Fibroblast of pulmonary artery (primary cell): ENCODE measurements at regions not wholly inside any gene's neighbourhood (a gene's known extent, or its start where the extent isn't known, plus 50 kb on each side); places are given as distances from the start of the nearest gene placed in this dataset.
"Not testable (repeated sequence)": the region's sequence is repeated elsewhere in the genome, so short reads cannot be mapped to it uniquely, and the experiment has no call there.

Source experiments
- DNase-seq: peaks from one replicate; pipeline ENCODE4 v3.0.0-alpha.2; 2010; ENCODE audit warnings: low read depth
- H3K4me3 ChIP-seq: replicated peaks from 2 replicates; pipeline ENCODE4 v1.5.1; 2011; ENCODE audit warnings: low read depth, mild to moderate bottlenecking, control low read depth, low read length, moderate library complexity

DNA sequence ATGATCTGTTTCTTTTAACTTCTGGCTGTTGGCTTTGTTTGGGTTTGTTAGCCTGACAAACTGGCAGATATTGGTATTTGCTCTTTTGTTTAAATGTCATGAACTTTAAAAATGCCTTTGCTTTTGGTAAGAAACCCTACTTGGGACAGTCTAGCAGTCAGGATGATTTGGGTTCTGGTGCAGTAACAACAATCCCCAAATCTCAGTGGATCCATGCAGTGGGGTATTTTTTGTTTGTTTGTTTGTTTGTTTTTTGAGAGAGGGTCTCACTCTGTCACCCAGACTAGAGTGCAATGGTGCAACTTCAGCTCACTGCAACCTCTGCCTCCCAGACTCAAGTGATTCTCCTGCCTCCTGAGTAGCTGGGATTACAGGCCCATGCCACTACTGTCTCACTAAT is 120.9 kb downstream of the ART5 start:
- not testable (repeated sequence) for H3K4me3 ChIP-seq, DNase-seq

DNA sequence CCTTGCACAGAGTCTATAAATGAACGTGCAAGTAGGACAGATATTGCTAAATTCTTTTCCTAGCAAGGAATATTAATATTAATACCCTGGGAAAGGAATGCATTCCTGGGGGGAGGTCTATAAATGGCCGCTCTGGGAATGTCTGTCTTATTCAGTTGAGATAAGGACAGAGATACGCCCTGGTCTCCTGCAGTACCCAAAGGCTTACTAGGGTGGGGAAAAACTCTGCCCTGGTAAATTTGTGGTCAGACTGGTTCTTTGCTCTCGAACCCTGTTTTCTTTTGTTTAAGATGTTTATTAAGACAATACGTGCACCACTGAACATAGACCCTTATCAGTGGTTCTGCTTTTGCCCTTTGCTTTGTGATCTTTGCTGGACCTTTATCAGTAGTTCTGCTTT is 122.0 kb downstream of the ART5 start:
- not testable (repeated sequence) for DNase-seq, H3K4me3 ChIP-seq

DNA sequence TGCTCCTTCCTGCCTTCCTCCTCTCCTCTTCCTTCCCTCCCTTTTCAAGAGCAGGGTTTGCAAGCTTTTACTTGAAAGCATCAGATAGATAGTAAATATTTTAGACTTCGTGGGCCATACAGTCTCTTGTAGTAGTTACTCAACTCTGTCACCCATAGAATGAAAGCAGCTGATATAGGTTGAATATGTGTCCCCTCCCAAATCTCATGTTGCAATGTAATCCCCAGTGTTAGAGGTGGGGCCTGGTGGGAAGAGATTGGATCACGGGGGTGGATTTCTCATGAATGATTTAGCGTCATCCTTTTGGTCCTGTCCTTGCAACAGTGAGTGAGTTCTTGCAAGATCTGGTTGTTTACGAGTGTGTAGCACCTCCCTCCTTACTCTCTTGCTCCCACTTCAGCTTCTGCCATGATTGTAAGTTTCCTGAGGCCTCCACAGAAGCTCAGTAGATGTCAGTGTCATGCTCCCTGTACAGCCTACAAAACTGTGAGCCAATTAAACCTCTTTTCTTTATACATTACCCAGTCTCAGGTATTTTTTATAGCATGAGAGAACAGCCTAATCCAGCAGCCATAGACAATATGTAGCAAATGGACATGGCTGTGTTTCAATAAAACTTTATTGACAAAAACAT is 124.7 kb downstream of the ART5 start:
- DNase-seq, H3K4me3 ChIP-seq: not testable (repeated sequence)

DNA sequence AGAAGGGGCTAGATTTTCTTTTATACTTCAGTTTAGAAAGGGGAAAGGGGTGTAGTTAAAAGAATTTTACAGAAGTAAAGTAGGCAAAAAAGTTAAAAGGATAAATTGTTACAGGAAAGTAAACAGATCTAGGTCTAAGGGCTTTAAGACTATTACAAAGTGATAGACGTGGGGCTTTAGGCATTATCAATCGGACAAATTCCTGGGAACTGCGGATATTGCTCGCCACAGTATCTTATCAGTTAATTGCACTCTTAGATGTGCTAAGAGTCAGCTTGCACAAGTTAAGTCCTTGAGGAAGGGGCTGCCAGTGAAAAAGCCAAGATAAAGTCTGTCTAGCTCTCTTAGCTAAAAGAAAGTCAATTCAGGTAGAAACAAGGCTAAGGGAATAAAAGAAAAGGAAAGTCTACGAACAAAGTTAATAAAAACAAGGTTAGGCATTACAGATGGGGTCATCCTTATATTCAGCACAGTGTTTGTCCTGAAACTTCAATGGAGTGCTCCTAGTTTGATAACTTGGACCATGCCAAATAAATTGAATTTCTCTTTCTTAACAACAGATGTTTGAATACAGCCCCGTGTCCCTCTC is 125.4 kb downstream of the ART5 start:
- DNase-seq, H3K4me3 ChIP-seq: not testable (repeated sequence)

DNA sequence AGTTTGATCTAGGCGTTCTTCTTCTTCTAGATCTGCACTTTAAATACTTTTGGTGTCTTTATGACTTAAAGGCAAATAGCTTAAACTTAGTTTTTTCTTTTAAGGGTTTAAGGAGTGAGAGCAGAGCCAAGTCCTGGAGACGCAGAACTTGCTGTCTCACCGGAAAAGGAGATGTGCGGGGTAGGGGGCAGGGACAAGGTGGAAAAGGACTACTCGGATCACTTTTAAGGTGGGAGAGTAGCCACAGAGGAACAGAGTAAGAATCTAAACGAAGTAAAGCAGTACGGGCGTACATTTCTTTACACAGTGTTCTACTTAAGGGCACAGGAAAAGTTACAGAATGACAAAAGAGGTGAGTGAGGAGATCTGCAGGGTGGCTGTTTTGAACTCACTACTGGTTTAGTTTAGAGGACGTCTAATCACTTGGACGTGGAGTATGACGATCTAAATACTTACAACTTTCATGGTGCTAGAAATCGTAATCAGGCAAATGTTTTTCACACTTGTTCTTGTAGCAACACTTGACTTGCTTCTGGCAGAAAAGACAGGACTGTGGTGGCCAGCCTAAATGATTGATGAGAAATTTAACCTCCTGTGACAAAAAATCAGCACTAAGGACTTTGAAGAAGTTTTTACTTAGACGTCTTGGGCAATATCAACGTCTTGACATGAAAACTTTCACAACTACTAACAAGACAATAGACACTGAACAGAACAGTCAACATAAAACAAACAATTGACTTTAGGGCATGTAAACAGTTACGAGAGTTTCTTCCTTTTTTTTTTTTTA is 127.0 kb downstream of the ART5 start:
- DNase-seq, H3K4me3 ChIP-seq: not testable (repeated sequence)

DNA sequence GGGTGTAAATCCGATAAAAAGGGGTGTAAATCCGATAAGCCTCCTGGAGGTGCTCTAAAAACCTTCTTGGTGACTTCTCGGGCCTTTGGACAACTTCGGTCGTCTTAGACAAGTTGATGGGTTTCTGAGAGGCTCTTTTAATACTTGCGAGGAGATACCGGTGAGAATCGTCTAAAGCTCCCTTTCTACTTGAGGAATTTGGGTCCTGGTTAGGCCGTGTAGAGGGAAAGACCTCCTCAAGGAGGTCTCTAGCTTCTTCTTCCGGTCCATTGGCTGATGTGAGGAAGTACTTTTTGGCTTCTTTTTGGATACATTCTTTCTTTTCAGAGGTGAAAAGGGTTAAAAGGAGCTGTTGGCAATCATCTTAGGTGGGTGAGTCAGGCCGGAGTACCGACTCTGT is 128.5 kb downstream of the ART5 start:
- H3K4me3 ChIP-seq, DNase-seq: not testable (repeated sequence)

DNA sequence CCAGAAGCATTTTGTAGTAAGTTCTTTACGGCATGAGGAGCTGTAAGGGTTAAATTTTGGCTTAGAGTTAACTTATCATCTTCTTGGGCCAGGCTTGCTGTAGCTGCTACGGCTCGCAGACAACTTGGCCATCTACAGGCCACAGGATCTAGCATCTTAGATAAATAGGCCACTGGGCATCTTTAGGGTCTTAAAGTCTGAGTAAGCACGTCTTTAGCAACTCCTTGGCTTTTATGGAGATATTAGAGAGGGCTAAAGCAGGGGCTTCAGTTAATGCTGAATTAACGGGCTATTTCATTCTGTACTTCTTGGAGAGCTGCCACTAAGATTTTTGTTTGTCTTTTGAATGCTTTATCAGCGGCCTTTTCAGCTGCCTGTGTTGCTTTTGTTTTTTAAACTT is 129.0 kb downstream of the ART5 start:
- not testable (repeated sequence) for DNase-seq

DNA sequence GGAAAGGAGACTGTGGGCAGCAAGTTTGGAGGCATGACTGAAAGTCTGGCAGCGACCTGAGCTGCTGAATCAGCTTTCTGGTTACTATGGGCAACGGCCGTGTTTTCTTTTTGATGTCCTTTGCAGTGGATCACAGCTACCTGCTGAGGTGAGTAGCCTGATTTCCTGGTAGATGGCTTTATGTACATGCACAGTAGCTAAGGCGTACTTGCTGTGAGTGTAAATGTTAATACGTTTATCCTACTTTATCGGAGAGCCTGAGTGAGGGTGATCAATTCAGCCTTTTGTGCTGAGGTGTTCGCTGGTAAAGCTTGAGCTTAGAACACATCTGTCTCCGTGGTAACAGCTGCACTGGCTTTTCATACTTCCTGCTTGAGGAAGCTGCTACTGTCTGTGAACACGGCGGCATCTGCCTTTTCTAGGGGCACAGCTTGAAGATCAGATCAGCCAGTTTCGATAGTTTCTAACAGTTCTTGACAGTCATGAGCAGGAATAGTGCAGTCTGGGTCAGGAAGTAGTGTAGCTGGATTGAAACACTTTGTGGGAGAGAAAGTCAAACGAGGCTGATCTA is 129.6 kb downstream of the ART5 start:
- not testable (repeated sequence) for DNase-seq

More for the DNA sequence above, 129.0 kb downstream of the ART5 start:
- H3K4me3 ChIP-seq: not testable (repeated sequence)

DNA sequence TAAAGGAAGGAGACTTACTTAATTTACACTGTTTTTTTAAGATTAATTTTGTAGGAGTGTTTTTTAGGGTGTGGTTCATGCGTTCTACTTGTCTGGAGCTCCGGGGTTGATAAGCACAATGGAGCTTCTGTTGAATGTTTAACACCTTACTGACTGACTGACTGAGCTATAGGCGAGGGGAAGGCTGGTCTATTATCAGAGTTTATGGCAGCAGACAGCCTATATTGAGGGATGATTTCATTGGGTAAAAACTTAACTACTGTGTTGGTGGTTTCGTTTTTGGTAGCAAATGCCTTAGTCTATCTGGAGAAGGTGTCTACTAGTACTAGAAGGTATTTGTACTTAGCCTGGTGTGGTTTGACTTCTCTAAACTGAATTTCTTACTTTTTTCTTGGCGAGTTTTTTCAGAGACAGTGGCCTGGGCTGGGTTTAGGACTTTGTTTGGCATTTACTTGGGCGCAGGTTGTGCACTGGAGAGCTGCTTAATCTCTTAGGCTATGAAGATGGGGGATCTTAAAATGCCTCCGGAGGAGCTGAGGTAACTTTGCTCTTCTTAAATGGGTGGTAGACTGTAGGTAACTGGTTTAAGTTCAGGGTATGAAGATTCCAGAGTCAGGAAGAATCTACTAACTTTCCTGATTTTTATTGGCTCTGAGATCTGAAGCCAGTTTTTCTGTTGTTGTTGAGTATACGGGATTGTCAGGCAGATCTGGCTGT is 130.2 kb downstream of the ART5 start:
- not testable (repeated sequence) for DNase-seq, H3K4me3 ChIP-seq

More for the DNA sequence above, 129.6 kb downstream of the ART5 start:
- not testable (repeated sequence) for H3K4me3 ChIP-seq

DNA sequence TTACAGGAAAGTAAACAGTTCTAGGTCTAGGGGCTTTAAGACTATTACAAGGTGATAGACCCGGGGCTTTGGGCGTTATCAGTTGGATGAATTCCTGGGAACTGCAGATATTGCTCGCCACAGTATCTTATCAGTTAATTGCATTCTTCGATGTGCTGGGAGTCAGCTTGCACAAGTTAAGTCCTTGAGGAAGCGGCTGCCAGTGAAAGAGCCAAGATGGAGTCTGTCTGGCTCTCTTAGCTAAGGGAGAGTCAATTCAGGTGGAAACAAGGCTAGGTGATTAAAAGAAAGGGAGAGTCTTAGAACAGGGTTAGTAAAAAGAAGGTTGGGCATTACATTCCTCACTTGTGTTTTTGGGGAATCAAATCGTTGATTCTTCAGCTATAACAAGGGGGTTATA is 130.6 kb upstream of the ZNF195 start:
- not testable (repeated sequence) for DNase-seq, H3K4me3 ChIP-seq

DNA sequence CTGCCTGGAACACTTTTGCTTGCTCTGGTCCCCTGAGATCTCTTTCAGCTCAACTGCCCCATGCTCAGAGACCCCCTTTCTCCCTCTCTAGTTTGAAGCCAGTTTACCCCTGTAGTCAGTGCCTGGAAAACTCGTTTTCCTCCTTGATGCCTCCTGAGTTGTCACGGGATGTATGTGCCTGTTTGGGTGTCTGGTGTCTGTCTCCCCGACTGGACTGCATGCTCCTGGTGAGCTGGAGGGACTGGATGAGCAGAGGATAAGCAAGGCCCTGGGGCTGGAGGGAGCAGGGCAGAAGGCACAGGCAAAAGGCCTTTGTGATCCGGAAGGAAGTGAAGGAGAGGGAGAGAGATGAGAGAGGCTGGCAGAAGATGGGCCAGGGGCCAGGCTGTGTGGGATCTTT is 120.3 kb upstream of the ZNF195 start:
- not testable (repeated sequence) for DNase-seq, H3K4me3 ChIP-seq

DNA sequence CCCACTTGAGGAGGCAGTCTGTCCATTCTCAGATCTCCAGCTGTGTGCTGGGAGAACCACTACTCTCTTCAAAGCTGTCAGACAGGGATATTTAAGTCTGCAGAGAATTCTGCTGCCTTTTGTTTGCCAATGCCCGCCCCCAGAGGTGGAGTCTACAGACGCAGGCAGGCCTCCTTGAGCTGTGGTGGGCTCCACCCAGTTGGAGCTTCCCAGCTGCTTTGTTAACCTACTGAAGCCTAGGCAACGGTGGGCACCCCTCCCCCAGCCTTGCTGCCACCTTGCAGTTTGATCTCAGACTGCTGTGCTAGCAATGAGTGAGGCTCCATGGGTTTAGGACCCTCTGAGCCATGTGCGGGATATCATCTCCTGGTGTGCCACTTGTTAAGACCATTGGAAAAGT is 119.4 kb upstream of the ZNF195 start:
- H3K4me3 ChIP-seq, DNase-seq: not testable (repeated sequence)

DNA sequence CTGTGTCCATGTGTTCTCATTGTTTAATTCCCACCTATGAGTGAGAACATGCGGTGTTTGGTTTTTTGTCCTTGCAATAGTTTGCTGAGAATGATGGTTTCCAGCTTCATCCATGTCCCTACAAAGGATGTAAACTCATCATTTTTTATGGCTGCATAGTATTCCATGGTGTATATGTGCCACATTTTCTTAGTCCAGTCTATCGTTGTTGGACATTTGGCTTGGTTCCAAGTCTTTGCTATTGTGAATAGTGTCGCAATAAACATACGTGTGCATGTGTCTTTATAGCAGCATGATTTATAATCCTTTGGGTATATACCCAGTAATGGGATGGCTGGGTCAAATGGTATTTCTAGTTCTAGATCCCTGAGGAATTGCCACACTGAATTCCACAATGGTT is 114.2 kb upstream of the ZNF195 start:
- H3K4me3 ChIP-seq, DNase-seq: not testable (repeated sequence)

DNA sequence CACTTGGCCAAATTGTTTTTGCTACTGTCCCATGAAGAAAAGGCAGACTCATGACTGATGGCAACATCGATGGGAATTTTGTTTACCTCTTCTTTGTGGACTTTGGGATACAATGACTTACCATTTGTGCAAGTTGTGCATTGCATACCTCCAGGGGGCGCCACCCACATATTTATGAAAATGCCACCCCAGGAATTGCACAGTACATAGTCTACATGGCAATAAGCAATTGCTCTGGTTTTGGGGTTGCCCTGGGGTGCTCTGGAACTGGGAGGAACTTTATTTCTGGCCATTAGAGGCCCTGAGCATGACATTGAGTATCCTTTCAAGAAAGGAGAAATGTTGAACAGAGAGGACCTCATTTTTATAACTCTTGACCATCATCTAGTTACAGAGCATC is 109.1 kb upstream of the ZNF195 start:
- not testable (repeated sequence) for DNase-seq, H3K4me3 ChIP-seq

DNA sequence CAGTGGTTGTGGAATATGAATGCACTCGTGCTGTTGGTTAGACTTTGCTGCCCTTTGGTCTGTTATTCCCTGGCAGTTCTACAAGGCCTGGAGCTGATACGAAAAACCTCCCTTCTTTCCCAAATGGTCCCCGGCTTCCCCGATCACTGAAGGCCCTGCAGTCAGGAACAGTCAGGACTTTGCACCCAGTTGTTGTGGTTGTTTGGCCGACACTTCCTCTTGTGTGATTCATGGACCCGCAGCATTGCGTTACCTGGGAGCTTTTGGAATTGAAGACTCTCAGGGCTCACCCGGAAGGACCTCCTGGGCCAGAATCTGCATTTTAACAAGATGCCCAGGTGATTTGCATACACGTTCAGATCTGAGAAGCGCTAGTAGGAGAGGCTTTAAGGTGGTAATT is 106.8 kb upstream of the ZNF195 start:
- H3K4me3 ChIP-seq, DNase-seq: not testable (repeated sequence)

DNA sequence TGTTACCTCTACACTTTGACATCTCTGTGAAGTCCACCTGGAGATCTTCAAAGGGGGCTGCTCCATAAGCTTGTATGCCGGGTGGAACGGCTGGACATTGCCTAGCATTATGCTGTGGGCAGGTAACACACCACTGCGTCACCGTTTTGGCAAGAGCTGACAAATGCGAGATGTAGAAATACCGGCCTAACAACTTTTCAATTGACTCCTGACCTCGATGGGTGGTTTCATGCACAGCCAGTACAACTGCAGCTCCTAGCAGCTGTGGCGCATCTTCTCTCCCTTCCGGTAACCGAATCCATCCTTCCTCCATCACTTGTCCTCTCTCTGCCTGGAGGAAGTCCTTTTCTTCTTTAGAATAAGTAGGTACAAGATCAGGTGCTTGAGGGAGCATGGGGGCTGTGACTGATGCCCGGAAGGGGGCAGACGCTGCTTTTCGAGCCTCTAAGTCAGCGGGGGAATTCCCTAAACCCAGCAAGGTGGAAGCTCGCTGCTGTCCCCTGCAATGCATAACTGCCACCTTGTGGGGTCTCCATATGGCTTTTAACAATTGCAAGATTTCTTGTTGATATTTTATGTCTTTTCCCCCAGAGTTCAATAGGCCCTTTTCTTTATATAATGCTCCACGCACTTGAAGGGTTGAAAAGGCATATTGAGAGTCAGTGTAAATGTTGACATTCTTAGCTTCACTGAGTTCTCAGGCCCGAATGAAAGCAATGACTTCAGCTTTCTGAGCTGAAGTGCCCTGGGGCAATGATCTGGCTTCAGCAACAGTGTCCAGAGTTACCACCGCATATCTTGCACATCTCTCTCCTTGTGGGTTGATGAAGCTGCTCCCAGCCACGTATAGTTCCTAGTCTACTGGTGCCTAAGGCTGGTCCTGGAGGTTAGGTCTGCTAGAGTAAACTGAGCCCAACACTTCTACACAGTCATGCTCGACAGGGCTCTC is 98.3 kb upstream of the ZNF195 start:
- H3K4me3 ChIP-seq: not testable (repeated sequence)

More for the DNA sequence above, 98.3 kb upstream of the ZNF195 start:
- not testable (repeated sequence) for DNase-seq
